HK-2 (cell line): ENCODE measurements at regions not wholly inside any gene's neighbourhood (a gene's known extent, or its start where the extent isn't known, plus 50 kb on each side); places are given as distances from the start of the nearest gene placed in this dataset.

Source experiments
- DNase-seq: peaks from one replicate; pipeline ENCODE4 v3.0.0-alpha.2; 2018; ENCODE audit not compliant: unreplicated experiment

GRCh38 chr2:22215517-22215916 lies 1091.7 kb downstream of the TDRD15 start:
- no peak for DNase-seq

GRCh38 chr2:22217881-22218280 lies 1094.1 kb downstream of the TDRD15 start:
- DNase-seq: no peak

DNA sequence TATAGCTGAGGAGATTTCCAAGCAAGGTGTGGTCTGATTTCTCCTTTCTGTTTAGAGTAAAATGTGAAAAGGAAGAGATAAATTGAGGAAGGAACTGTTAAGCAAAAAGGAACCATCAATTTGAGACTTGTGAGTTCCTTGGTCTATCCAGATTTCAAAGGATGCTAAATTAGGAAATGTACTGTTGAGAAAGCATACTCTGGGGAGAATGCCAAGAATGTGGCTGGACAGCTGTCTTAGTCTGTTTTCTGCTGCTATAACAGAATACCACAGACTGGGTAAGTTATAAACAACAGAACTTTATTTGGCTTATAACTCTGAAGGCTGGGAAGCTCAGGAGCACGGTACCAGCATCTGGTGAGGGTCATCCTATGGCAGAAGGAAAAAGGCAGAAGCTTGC lies 1097.2 kb downstream of the TDRD15 start:
- no peak for DNase-seq

GRCh38 chr2:22238967-22239366 lies 1115.2 kb downstream of the TDRD15 start:
- DNase-seq: no peak

- no peak for DNase-seq
These were observed 1123.7 kb downstream of the TDRD15 start for GRCh38 chr2:22247466-22247865.

DNA sequence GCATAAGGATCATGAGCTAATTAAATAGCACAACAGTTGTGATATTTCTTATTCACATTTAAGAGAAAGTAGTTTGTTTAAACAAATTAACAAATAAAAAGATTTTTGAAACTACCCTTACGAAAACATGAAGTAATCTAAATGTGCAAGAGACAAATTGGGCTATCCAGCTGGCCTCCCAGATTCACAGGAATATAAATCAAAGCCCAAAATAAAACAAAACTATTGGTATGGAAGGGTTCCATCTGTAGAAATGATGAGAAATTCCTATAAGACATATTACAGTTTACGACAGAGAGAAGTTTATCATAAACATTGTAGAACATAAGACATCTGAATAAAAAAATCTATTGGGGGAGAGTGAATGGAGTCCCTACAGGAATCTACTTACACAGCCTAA lies 1125.1 kb downstream of the TDRD15 start:
- DNase-seq: no peak

DNA sequence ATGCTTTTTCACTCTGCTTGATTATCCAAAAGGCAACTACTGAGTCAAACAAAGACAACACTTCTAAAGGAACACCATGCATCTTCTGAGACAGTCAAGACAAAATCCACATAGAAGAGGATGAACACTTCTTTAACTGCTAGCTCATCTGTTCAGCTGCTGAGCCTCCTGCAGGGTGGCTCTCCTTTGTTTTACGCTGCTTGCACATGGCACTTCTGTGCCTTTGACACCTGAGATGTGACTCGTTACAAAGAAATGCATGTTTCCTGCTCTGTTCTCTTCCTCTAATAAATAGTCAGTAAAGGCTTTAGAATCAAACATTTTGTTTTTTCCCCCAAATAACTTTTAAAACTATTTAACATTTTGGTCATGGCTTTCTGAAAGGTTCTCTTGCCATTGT lies 1129.4 kb downstream of the TDRD15 start:
- DNase-seq: no peak

- DNase-seq: no peak
These were observed 1123.8 kb upstream of the KLHL29 start for GRCh38 chr2:22261165-22261564.

DNA sequence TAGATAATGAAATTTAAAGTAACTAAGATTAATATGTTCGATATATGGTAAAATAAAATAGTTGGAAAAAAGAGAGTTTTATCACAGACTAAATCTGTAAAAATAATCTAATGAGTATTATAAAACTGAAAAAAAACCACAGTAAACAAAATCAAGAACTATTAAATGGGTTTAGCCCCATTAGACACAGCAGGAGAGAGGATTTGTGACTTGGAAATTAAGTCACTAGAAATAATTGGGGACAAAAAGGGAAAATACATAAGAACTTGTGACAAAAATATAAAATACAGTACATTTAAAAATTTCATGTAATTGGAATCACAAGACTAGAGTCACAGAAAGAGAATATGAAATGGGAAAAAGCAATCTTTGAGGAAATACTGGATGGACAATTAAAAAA lies 1114.6 kb upstream of the KLHL29 start:
- DNase-seq: no peak

DNA sequence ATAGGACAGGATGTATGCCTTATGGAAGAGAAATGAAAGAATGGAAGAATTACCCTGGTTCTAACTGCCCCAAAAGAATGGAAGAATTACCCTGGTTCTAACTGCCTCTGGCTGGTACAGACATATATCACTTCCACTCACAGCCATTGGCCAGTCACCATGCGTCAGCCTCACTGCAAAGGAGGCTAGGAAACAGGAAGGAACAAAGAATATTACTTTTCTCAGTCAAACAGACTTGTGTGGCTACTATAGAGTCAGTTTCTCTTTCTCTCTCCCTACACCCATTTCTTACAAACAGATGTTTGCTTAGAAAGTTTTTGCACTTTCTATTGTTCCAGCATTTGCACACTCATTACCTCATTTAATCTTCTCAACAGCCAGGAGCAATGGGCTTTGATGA lies 1111.1 kb upstream of the KLHL29 start:
- no peak for DNase-seq

DNA sequence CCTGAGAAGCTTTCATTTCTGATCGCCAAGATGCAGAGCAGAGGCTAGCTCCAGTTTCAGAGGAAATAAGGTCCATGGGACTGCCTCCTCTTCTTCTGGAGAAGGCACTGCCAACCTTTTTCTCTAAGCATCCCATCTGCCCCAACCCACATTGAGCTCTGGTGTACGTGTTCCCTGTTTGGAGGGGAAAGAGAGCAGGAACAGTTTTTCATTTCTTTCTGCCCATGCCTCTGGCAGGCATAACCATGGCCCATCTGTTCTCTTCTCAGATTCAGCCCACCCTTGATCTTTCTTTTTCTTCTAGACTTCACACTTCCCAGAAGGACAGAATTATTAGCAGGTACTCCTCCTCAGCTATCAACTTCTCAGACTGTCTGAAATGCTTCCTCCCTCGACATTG lies 1110.3 kb upstream of the KLHL29 start:
- no peak for DNase-seq

DNA sequence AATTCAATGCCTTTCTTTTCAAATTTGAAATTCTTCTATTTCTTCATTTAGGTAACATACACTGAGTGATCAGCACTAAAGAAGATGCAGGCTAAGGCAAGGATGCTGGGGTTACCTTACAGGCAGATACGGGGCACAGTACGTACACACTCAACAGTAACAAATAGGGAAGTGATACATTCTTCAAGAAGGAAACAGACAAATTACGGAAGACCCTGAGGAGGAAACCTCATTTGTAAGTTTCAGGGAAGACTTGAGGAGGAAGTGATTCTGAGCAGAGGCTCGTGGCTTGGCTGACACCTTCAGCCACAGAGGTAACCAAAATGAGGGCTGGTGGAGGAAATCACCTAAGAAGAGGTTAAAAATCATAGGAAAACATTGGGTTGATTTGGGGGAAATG lies 1108.3 kb upstream of the KLHL29 start:
- no peak for DNase-seq

DNA sequence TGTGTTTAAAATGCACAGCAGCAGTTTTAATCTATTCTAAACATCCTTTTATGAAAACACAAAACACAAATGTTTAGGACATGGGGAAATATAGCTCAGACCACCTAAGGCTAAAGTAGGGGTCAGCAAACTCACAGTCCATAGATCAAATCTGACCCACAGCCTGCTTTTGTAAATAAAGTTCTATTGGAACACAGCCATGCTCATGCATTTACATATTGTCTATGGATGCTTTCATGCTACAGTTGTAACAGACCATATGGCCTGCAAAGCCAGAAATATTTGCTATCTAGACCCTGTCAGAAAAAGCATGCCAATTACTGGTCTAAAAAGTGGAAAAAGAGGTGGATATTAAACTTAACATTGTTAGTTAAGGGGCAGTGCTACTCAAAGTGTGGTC lies 1105.4 kb upstream of the KLHL29 start:
- DNase-seq: no peak

GRCh38 chr2:22281033-22281432 lies 1103.9 kb upstream of the KLHL29 start:
- no peak for DNase-seq

DNA sequence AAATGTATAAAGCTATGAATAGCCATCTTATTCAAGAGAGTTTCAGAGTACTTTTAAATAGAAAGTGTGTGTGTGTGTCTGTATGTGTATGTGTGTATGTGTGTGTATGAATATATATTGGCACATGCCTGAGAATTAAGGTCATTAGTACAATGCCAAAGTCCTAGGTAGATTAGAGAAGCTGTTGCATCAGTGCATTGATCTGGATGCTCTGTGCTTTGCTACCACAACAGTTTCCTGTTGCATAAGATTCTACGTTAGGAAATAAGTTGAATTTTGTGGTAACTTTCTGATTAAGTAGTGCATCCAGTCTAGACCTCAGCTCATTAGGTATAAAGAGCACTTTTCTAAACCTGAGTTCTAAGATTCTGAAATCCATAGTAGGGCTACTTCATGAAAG lies 1102.8 kb upstream of the KLHL29 start:
- DNase-seq: no peak

GRCh38 chr2:22282916-22283315 lies 1102.1 kb upstream of the KLHL29 start:
- DNase-seq: no peak

GRCh38 chr2:22283436-22283835 lies 1101.5 kb upstream of the KLHL29 start:
- no peak for DNase-seq

GRCh38 chr2:22290302-22290701 lies 1094.7 kb upstream of the KLHL29 start:
- no peak for DNase-seq

- DNase-seq: no peak
These were observed 1094.0 kb upstream of the KLHL29 start for GRCh38 chr2:22290909-22291473.

- DNase-seq: no peak
These were observed 1083.8 kb upstream of the KLHL29 start for GRCh38 chr2:22301228-22301627.

- DNase-seq: no peak
These were observed 1058.7 kb upstream of the KLHL29 start for GRCh38 chr2:22326250-22326649.

GRCh38 chr2:22329211-22330154 lies 1055.5 kb upstream of the KLHL29 start:
- no peak for DNase-seq

GRCh38 chr2:22336414-22336813 lies 1048.6 kb upstream of the KLHL29 start:
- no peak for DNase-seq

- no peak for DNase-seq
These were observed 1044.3 kb upstream of the KLHL29 start for GRCh38 chr2:22340716-22341115.
